ENCODE measurements at regions not wholly inside any gene's neighbourhood (a gene's known extent, or its start where the extent isn't known, plus 50 kb on each side); places are given as distances from the start of the nearest gene placed in this dataset.
A peak's percentile ranks its signal among the peaks of the same experiment; 100 is the strongest.

DNA sequence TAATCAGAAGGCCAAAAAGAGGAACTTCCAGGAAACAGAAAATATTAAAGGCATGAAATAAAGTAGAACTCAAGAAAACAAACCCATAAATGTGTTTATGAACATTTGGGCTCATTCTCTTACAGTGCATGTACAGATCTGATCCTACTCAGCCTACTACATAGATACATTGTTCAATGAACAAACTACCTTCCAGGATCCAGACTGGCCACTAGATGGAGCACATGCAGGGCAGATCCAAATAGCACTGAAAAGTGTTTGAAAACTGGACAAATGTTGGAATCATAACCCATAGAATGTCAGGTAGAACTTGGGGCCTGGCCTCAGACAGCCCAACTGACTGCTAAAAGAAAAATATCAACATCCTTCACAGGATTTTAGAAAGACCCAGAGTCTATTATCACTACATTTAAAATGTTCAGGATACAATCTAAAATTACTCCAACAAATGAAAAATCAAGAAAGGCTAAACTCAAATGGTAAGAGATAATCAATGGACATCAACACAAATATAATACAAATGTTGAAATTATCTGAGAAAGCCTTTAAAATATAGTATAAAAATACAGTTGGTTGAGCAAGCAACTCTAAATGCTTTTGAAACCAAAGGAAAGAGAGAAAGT, 122.4 kb upstream of the NUDT7 start:
- Histone ChIP-seq H3K9me3 (no peaks in the 10 kb centered on the region), H3K27me3 (no peaks in the 10 kb centered on the region), H3K4me3 (no peak overlapping the region), H3K4me1 (peaks cover under 1 to 4% of the 10 kb centered on the region in 2 donors), H3K27ac (no peak overlapping the region), H3K36me3 (no peaks in the 10 kb centered on the region)
- DNase-seq: no peak
- intact Hi-C loops (cut with DNase I; ENCODE audit: low total_unique reads) (loop anchor here (10.0 kb wide), 1 partner anchor 65 kb away; no protein-coding TSS in a partner anchor), in situ Hi-C loops (cut with MboI; ENCODE audit: low sequenced_read_pairs in 4 of 4) (no loop called here)
- TF ChIP-seq, protein P1, sequence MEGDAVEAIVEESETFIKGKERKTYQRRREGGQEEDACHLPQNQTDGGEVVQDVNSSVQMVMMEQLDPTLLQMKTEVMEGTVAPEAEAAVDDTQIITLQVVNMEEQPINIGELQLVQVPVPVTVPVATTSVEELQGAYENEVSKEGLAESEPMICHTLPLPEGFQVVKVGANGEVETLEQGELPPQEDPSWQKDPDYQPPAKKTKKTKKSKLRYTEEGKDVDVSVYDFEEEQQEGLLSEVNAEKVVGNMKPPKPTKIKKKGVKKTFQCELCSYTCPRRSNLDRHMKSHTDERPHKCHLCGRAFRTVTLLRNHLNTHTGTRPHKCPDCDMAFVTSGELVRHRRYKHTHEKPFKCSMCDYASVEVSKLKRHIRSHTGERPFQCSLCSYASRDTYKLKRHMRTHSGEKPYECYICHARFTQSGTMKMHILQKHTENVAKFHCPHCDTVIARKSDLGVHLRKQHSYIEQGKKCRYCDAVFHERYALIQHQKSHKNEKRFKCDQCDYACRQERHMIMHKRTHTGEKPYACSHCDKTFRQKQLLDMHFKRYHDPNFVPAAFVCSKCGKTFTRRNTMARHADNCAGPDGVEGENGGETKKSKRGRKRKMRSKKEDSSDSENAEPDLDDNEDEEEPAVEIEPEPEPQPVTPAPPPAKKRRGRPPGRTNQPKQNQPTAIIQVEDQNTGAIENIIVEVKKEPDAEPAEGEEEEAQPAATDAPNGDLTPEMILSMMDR (IDR thresholded peaks at IDR 0.05 in 4 of 5, conservative IDR thresholded peaks at IDR 0.05 in 1 of 5): peak in 2 of 5 experiments; percentile 38 to 41
- no peak for TF ChIP-seq POLR2A (IDR thresholded peaks at IDR 0.05)
- ATAC-seq: no peak

DNA sequence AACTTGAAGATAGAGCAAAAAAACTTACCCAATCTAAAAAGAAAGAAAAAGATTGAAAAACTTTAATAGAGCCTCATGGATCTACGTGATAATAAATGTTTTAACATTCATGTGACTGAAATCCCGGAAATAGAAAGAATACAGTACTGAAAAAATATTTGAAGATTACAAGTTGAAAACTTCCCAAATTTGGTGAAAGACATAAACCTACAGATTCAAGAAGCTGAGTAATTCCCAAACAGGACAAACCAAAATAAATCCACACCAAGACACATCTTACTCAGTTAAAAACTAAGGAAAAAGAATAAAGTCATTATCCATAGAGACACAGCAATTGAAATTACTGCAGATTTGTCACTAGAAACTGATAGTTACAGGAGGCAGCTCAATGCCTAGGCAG, 121.8 kb upstream of the NUDT7 start:
- DNase-seq (no peak), ATAC-seq (no peak)
- intact Hi-C loops (cut with DNase I; ENCODE audit: low total_unique reads) (loop anchor here (10.0 kb wide), 1 partner anchor 64 kb away; no protein-coding TSS in a partner anchor), in situ Hi-C loops (cut with MboI; ENCODE audit: low sequenced_read_pairs in 4 of 4) (no loop called here)
- Histone ChIP-seq H3K27me3 (no peaks in the 10 kb centered on the region), H3K4me1 (no peaks in the 10 kb centered on the region), H3K27ac (no peak overlapping the region), H3K36me3 (no peaks in the 10 kb centered on the region), H3K9me3 (no peaks in the 10 kb centered on the region), H3K4me3 (no peak overlapping the region)
- TF ChIP-seq, protein P1 (IDR thresholded peaks at IDR 0.05 in 4 of 5, conservative IDR thresholded peaks at IDR 0.05 in 1 of 5): no peak
- no peak for TF ChIP-seq POLR2A (IDR thresholded peaks at IDR 0.05)

DNA sequence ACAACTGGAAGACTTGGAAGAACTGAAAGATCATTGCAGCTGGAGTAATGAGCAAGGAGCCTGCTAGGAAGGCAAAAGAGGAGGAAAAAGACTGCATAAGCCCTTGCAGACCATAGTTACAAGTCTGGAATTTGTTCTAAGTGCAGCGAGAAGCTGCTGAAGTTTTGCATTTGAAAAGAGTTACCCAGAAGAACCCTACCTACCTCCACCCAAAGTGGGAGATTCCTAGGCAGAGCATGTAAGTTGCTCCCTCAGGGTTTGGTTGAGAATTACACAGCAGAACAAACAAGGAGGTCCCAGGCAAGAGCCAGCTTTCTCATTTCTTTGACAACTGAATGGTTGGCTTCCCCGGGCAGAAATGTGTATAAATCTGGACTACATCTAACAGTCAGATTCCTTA, 118.7 kb upstream of the NUDT7 start:
- in situ Hi-C loops (cut with MboI; ENCODE audit: low sequenced_read_pairs in 4 of 4): no loop called here
- no peak for ATAC-seq
- intact Hi-C loops (cut with DNase I; ENCODE audit: low total_unique reads): loop anchor here (10.0 kb wide), 1 partner anchor 61 kb away; no protein-coding TSS in a partner anchor

DNA sequence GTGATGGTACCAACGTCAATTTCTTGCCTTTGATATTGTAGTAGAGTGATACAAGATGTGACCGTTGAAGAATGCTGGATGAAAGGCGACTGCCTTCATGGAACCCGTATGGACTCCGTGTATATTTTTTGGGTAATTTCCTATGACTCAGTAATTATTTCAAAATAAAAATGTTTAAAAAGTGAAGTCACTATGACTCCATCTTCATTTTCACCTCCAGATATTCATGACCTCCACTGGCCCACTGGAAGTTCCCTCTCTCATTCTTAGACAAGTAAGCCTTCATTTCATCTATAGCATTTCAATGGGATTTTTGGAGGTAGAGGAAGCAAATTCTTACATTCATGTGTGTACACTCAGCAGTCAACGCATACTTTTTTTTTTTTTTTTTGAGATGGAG, 111.8 kb upstream of the NUDT7 start:
- no peak for ATAC-seq

More for the DNA sequence above, 118.7 kb upstream of the NUDT7 start:
- no peak overlapping the region for H3K4me3 ChIP-seq
- H3K27me3 ChIP-seq: no peaks in the 10 kb centered on the region
- no peaks in the 10 kb centered on the region for H3K9me3 ChIP-seq
- H3K36me3 ChIP-seq: no peaks in the 10 kb centered on the region
- H3K4me1 ChIP-seq: no peaks in the 10 kb centered on the region
- H3K27ac ChIP-seq: no peak overlapping the region
- TF ChIP-seq POLR2A (IDR thresholded peaks at IDR 0.05): no peak
- TF ChIP-seq, protein P1 (IDR thresholded peaks at IDR 0.05 in 4 of 5, conservative IDR thresholded peaks at IDR 0.05 in 1 of 5): no peak
- no peak for DNase-seq

DNA sequence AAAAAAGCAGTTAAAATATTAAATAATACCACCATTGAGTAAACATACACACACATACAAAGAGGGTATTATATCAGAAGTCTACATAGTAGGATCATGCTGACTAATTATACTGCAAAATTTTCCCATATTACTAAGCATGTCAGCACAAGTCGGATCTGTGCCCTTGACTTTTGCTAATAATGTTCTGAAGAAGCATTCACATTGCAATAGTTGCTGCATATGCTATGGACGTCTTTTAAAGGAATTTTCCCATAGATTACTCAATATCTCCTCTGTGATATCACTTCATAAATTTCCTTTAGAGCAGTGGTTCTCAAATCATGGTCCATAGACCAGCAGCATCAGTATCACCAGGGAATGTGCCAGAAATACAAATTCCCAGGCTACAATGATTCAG, 110.9 kb upstream of the NUDT7 start:
- intact Hi-C loops (cut with DNase I; ENCODE audit: low total_unique reads) (no loop called here), in situ Hi-C loops (cut with MboI; ENCODE audit: low sequenced_read_pairs in 4 of 4) (no loop called here)
- Histone ChIP-seq H3K36me3 (no peaks in the 10 kb centered on the region), H3K4me1 (no peaks in the 10 kb centered on the region), H3K4me3 (no peak overlapping the region), H3K27ac (no peak overlapping the region), H3K9me3 (no peaks in the 10 kb centered on the region), H3K27me3 (no peaks in the 10 kb centered on the region)
- TF ChIP-seq, protein P1 (IDR thresholded peaks at IDR 0.05 in 4 of 5, conservative IDR thresholded peaks at IDR 0.05 in 1 of 5): no peak
- DNase-seq (no peak), ATAC-seq (no peak)

More for the DNA sequence above, 111.8 kb upstream of the NUDT7 start:
- in situ Hi-C loops (cut with MboI; ENCODE audit: low sequenced_read_pairs in 4 of 4): no loop called here
- no peak for TF ChIP-seq POLR2A (IDR thresholded peaks at IDR 0.05)
- intact Hi-C loops (cut with DNase I; ENCODE audit: low total_unique reads): no loop called here
- H3K9me3 ChIP-seq: no peaks in the 10 kb centered on the region
- DNase-seq: no peak
- no peaks in the 10 kb centered on the region for H3K36me3 ChIP-seq
- no peak overlapping the region for H3K27ac ChIP-seq
- H3K4me3 ChIP-seq: no peak overlapping the region
- H3K27me3 ChIP-seq: no peaks in the 10 kb centered on the region
- H3K4me1 ChIP-seq: no peaks in the 10 kb centered on the region

All from gastrocnemius medialis (tissue), 4 donors.